NCI-H1092 (cell line): ENCODE measurements at regions not wholly inside any gene's neighbourhood (a gene's known extent, or its start where the extent isn't known, plus 50 kb on each side); places are given as distances from the start of the nearest gene placed in this dataset.
"Not testable (repeated sequence)": the region's sequence is repeated elsewhere in the genome, so short reads cannot be mapped to it uniquely, and the experiment has no call there.

Experiments used
- DNase-seq: peaks from one replicate; lab custom pipeline; 2025; lab: John Stamatoyannopoulos, UW

- DNase-seq, result no peak
Measured at GRCh38 chr7:13578294-13578693, 411.2 kb downstream of the ETV1 start.

- DNase-seq, result no peak
Measured at GRCh38 chr7:13581097-13581496, 408.4 kb downstream of the ETV1 start.

GRCh38 chr7:13593854-13594253 lies 395.6 kb downstream of the ETV1 start:
- no peak for DNase-seq

- DNase-seq, result no peak
Measured at GRCh38 chr7:13602036-13602435, 387.4 kb downstream of the ETV1 start.

- no peak for DNase-seq
Measured at GRCh38 chr7:13603016-13603415, 386.4 kb downstream of the ETV1 start.

GRCh38 chr7:13603661-13604060 lies 385.8 kb downstream of the ETV1 start:
- DNase-seq, result no peak

- DNase-seq, result no peak
Measured at GRCh38 chr7:13604178-13604577, 385.3 kb downstream of the ETV1 start.

GRCh38 chr7:13610372-13610771 lies 379.1 kb downstream of the ETV1 start:
- no peak for DNase-seq

- no peak for DNase-seq
Measured at GRCh38 chr7:13615679-13616078, 373.8 kb downstream of the ETV1 start.

- DNase-seq, result no peak
Measured at GRCh38 chr7:13627455-13627854, 362.0 kb downstream of the ETV1 start.

GRCh38 chr7:13628239-13629001 lies 361.0 kb downstream of the ETV1 start:
- DNase-seq, result no peak

GRCh38 chr7:13631207-13632049 lies 358.0 kb downstream of the ETV1 start:
- not testable (repeated sequence) for DNase-seq

GRCh38 chr7:13633857-13634256 lies 355.6 kb downstream of the ETV1 start:
- DNase-seq, result no peak

- DNase-seq, result peak; percentile 64
Measured at GRCh38 chr7:13639396-13639795, 350.1 kb downstream of the ETV1 start.

- DNase-seq, result no peak
Measured at GRCh38 chr7:13641714-13642113, 347.8 kb downstream of the ETV1 start.

GRCh38 chr7:13651167-13651566 lies 338.3 kb downstream of the ETV1 start:
- no peak for DNase-seq

GRCh38 chr7:13656330-13656729 lies 333.1 kb downstream of the ETV1 start:
- DNase-seq, result no peak

GRCh38 chr7:13673290-13673689 lies 316.2 kb downstream of the ETV1 start:
- DNase-seq, result no peak

GRCh38 chr7:13682626-13683025 lies 306.8 kb downstream of the ETV1 start:
- no peak for DNase-seq

GRCh38 chr7:13687500-13687899 lies 302.0 kb downstream of the ETV1 start:
- DNase-seq, result no peak

- no peak for DNase-seq
Measured at GRCh38 chr7:13692548-13692947, 296.9 kb downstream of the ETV1 start.

- no peak for DNase-seq
Measured at GRCh38 chr7:13702251-13702650, 287.2 kb downstream of the ETV1 start.

- DNase-seq, result no peak
Measured at GRCh38 chr7:13708670-13709069, 280.8 kb downstream of the ETV1 start.
